HepG2 (cell line): ENCODE measurements at regions not wholly inside any gene's neighbourhood (a gene's known extent, or its start where the extent isn't known, plus 50 kb on each side); places are given as distances from the start of the nearest gene placed in this dataset.

Experiments used
- ATAC-seq: fragments of 200-7000 bp; cut with Tn5 transposase; 3 replicates; pipeline ENCODE4 v1.9.1; 2020; ENCODE audit warnings: mild to moderate bottlenecking, moderate library complexity
- BruUV-seq: library from RNA; stranded (reverse); fragments of 400-500 nt; replicated peaks from 2 replicates; lab custom pipeline; 2021; lab: Mats Ljungman, UMichigan
- CTCF ChIA-PET: fragments of 300-600 bp; formaldehyde crosslinking; extraction: SDS; loops from one replicate; lab custom pipeline; 2021; ENCODE audit warnings: low total read pairs, inconsistent platforms, low intra/inter-chr PET ratio; lab: Yijun Ruan, JAX
- POLR2A ChIA-PET: fragments of 350-600 bp; sonication (Branson Sonifier 250); formaldehyde crosslinking; loops from one replicate; lab custom pipeline; 2020; ENCODE audit warnings: antibody characterized with exemption, inconsistent platforms; lab: Yijun Ruan, JAX
- DNase-seq: peaks from one replicate; pipeline ENCODE4 v3.0.0-alpha.2; 2015; ENCODE audit warnings: low spot score
- FAIRE-seq: peaks from 3 replicates; lab custom pipeline; 2011; peaks lifted over from hg19 to GRCh38; lab: Jason Lieb, UNC
- H2AFZ ChIP-seq: one replicate; pipeline ENCODE4 v1.6.1; 2011; ENCODE audit warnings: low read length, inconsistent platforms
- H3K27ac ChIP-seq: fragments of 300-600 bp; 3 replicates; pipeline ENCODE4 v1.8.0; 2011; ENCODE audit warnings: mixed run types, mild to moderate bottlenecking, mixed read lengths, low read length, inconsistent platforms; ENCODE audit not compliant: insufficient read depth; ENCODE audit errors: extremely low read length
- H3K27me3 ChIP-seq, 2 experiments: fragments of 200-600 bp in 1 of 2; 2 replicates in 1 of 2; 3 replicates in 1 of 2; pipeline versions ENCODE4 v1.6.0 to v1.8.0; 2011; ENCODE audit warnings: low read length in 2 of 2, mild to moderate bottlenecking in 2 of 2, moderate library complexity in 2 of 2, inconsistent platforms in 1 of 2; ENCODE audit not compliant: insufficient read depth in 2 of 2, control insufficient read depth in 1 of 2
- H3K36me3 ChIP-seq, 2 experiments: fragments of 200-600 bp in 1 of 2; replicated peaks in 1 of 2; 2 replicates in 1 of 2; 3 replicates in 1 of 2; pipeline versions ENCODE4 v1.5.1 to v1.8.0; 2011; ENCODE audit warnings: low read length in 2 of 2, inconsistent platforms in 1 of 2; ENCODE audit not compliant: insufficient read depth in 2 of 2, control insufficient read depth in 1 of 2
- H3K4me1 ChIP-seq: 2 replicates; pipeline ENCODE4 v1.5.1; 2012; ENCODE audit warnings: low read length, inconsistent platforms; ENCODE audit not compliant: insufficient read depth
- H3K4me2 ChIP-seq: 2 replicates; pipeline ENCODE4 v1.6.0; 2011; ENCODE audit warnings: low read depth, low read length, inconsistent platforms
- H3K4me3 ChIP-seq, 3 experiments: fragments of 200-600 bp in 1 of 3; sonication (generic), shearing (Covaris generic) in 1 of 3; replicated peaks in 1 of 3; 2 replicates each; pipeline ENCODE4 v1.5.1; 2011 to 2016; ENCODE audit warnings: low read length in 3 of 3, inconsistent platforms in 2 of 3, low read depth in 2 of 3, mild to moderate bottlenecking in 2 of 3, control low read depth in 1 of 3, mixed read lengths in 1 of 3; ENCODE audit not compliant: insufficient read depth in 1 of 3
- H3K79me2 ChIP-seq: one replicate; pipeline ENCODE4 v1.6.1; 2011; ENCODE audit warnings: low read length, inconsistent platforms; ENCODE audit not compliant: insufficient read depth
- H3K9ac ChIP-seq: 2 replicates; pipeline ENCODE4 v1.6.0; 2011; ENCODE audit warnings: mild to moderate bottlenecking, low read depth, low read length, inconsistent platforms; ENCODE audit not compliant: insufficient read depth
- H3K9me3 ChIP-seq: 2 replicates; pipeline ENCODE4 v1.5.1; 2012; ENCODE audit warnings: mild to moderate bottlenecking, low read length
- H4K20me1 ChIP-seq: 2 replicates; pipeline ENCODE4 v1.6.0; 2011; ENCODE audit warnings: inconsistent platforms, mild to moderate bottlenecking, low read length, moderate library complexity; ENCODE audit not compliant: insufficient read depth
- AKNA ChIP-seq: sonication (generic); formaldehyde crosslinking; IDR thresholded peaks from 2 replicates; pipeline ENCODE4 v1.4.0; 2020; ENCODE audit warnings: missing genetic modification reagents, borderline replicate concordance
- KIAA2018 ChIP-seq: sonication (generic); formaldehyde crosslinking; IDR thresholded peaks from 2 replicates; pipeline ENCODE4 v1.5.0; 2020; ENCODE audit warnings: mild to moderate bottlenecking, missing genetic modification reagents, borderline replicate concordance
- SRSF9 ChIP-seq: fragments of 200-400 bp; formaldehyde crosslinking; IDR thresholded peaks from 2 replicates; pipeline ENCODE4 v1.6.1; 2018; ENCODE audit warnings: borderline replicate concordance, mild to moderate bottlenecking, low read depth, low read length; ENCODE audit not compliant: insufficient read depth, poor library complexity, severe bottlenecking
- ZZZ3 ChIP-seq: sonication (generic); formaldehyde crosslinking; IDR thresholded peaks from 2 replicates; pipeline ENCODE4 v1.4.0; 2020; ENCODE audit warnings: missing genetic modification reagents, mild to moderate bottlenecking, borderline replicate concordance
- WGBS: methylation state at CpG from one replicate; pipeline ENCODE4 v1.1.6; 2017; ENCODE audit warnings: low lambda C conversion rate; 5-methylcytosine and 5-hydroxymethylcytosine counted together
- in situ Hi-C: cut with HindIII; loops from 2 replicates; pipeline ENCODE4 v1.10.0; 2017; ENCODE audit warnings: low pct_unique_long_range_greater_than_20kb; ENCODE audit not compliant: extremely low pct_ligation_motif_present
- intact Hi-C: fragments of 100-400 bp; cut with micrococcal nuclease; formaldehyde crosslinking; loops from one replicate; pipeline ENCODE4 v1.10.0; 2022; ENCODE audit not compliant: unreplicated experiment
- TF ChIP-seq, protein P1 (sequence below): IDR thresholded peaks from 2 replicates; pipeline ENCODE4 v1.6.1; 2016
- TF ChIP-seq, protein P2 (sequence below): fragments of 450-650 bp; IDR thresholded peaks from 2 replicates; pipeline ENCODE4 v1.6.1; 2016

- TF ChIP-seq ZZZ3 (CRISPR knock-in tag) (no peak), KIAA2018 (CRISPR knock-in tag) (no peak)
These were observed 155.9 kb upstream of the SEMA3D start (continued) for GRCh38 chr7:85342781-85343180.

DNA sequence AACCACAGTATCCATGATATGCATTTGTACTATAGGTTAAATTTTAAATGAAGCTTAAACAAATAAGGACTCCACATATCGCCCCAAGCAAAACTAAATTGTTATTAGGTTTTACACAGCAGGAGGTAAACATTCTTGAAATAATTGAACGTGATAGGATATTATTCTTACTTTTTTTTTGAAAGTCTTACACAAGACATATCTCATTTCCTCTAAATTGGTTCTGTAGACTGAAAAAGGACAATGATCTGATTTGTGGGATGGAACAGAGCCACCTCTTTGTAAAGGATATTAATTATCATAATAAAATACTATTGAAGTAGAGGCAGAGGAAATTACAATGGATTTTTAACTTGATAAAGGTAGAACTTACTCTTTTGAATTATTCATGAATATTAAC, 155.1 kb upstream of the SEMA3D start:
- H3K9ac ChIP-seq = no peak overlapping the region
- ATAC-seq = no peak
- H4K20me1 ChIP-seq = no peaks in the 10 kb centered on the region
- H3K79me2 ChIP-seq = no peaks in the 10 kb centered on the region
- DNase-seq = no peak
- no peak overlapping the region for H3K4me3 ChIP-seq
- H3K36me3 ChIP-seq = no peaks in the 10 kb centered on the region
- intact Hi-C loops = no loop called here
- no peaks in the 10 kb centered on the region for H3K27me3 ChIP-seq
- POLR2A ChIA-PET = no interaction called here
- H3K9me3 ChIP-seq = no peaks in the 10 kb centered on the region
- H3K27ac ChIP-seq = no peak overlapping the region
- no peak for FAIRE-seq
- CTCF ChIA-PET = no interaction called here
- H3K4me1 ChIP-seq = no peaks in the 10 kb centered on the region
- 1% methylated on average over 2 of the region's 2 CpGs for WGBS
- H3K4me2 ChIP-seq = no peak overlapping the region
- no TSS peak for BruUV-seq
- no peak overlapping the region for H2AFZ ChIP-seq
- in situ Hi-C loops = no loop called here
- TF ChIP-seq, protein P1, sequence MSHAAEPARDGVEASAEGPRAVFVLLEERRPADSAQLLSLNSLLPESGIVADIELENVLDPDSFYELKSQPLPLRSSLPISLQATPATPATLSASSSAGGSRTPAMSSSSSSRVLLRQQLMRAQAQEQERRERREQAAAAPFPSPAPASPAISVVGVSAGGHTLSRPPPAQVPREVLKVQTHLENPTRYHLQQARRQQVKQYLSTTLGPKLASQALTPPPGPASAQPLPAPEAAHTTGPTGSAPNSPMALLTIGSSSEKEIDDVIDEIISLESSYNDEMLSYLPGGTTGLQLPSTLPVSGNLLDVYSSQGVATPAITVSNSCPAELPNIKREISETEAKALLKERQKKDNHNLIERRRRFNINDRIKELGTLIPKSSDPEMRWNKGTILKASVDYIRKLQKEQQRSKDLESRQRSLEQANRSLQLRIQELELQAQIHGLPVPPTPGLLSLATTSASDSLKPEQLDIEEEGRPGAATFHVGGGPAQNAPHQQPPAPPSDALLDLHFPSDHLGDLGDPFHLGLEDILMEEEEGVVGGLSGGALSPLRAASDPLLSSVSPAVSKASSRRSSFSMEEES (CRISPR knock-in tag) = no peak
- TF ChIP-seq, protein P2, sequence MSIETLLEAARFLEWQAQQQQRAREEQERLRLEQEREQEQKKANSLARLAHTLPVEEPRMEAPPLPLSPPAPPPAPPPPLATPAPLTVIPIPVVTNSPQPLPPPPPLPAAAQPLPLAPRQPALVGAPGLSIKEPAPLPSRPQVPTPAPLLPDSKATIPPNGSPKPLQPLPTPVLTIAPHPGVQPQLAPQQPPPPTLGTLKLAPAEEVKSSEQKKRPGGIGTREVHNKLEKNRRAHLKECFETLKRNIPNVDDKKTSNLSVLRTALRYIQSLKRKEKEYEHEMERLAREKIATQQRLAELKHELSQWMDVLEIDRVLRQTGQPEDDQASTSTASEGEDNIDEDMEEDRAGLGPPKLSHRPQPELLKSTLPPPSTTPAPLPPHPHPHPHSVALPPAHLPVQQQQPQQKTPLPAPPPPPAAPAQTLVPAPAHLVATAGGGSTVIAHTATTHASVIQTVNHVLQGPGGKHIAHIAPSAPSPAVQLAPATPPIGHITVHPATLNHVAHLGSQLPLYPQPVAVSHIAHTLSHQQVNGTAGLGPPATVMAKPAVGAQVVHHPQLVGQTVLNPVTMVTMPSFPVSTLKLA = no peak
- no peak for TF ChIP-seq SRSF9
- no peak for TF ChIP-seq AKNA
